Caco-2 (cell line): ENCODE measurements at regions not wholly inside any gene's neighbourhood (a gene's known extent, or its start where the extent isn't known, plus 50 kb on each side); places are given as distances from the start of the nearest gene placed in this dataset.

Source experiments
- BruUV-seq: library from RNA; stranded (reverse); fragments of 400-500 nt; replicated peaks from 2 replicates; lab custom pipeline; 2021; lab: Mats Ljungman, UMichigan
- CTCF ChIA-PET: fragments of 300-600 bp; sonication (Branson Sonifier 250); formaldehyde crosslinking; loops from one replicate; lab custom pipeline; 2022; ENCODE audit warnings: antibody characterized with exemption; lab: Charles Lee
- POLR2A ChIA-PET: fragments of 300-600 bp; sonication (Branson Sonifier 250); formaldehyde crosslinking; loops from one replicate; lab custom pipeline; 2022; ENCODE audit warnings: antibody characterized with exemption; lab: Charles Lee
- DNase-seq, 2 experiments: peaks; one replicate each; pipeline versions ENCODE4 v3.0.0 to v3.0.0-alpha.2; 2020 to 2022
- H3K27me3 ChIP-seq: replicated peaks from 2 replicates; pipeline ENCODE4 v1.6.0; 2011; ENCODE audit warnings: low read length; ENCODE audit not compliant: control insufficient read depth, insufficient read depth
- H3K36me3 ChIP-seq: 2 replicates; pipeline ENCODE4 v1.5.1; 2011; ENCODE audit warnings: low read length; ENCODE audit not compliant: control insufficient read depth, insufficient read depth
- H3K4me1 ChIP-seq: fragments of 250-450 bp; sonication (Bioruptor Pico); 2 replicates; pipeline ENCODE4 v1.5.1; 2020; ENCODE audit warnings: mild to moderate bottlenecking
- H3K4me3 ChIP-seq: 2 replicates; pipeline ENCODE4 v1.5.1; 2011; ENCODE audit warnings: low read depth, mild to moderate bottlenecking, control low read depth, low read length
- H3K9me3 ChIP-seq: fragments of 250-450 bp; sonication (Bioruptor Pico); 2 replicates; pipeline ENCODE4 v1.5.1; 2020; ENCODE audit warnings: mild to moderate bottlenecking, moderate library complexity
- H3K27ac Mint-ChIP-seq: one replicate; pipeline ENCODE4 v1.8.0; 2022; ENCODE audit warnings: mixed read lengths; ENCODE audit not compliant: unreplicated experiment
- H3K27me3 Mint-ChIP-seq: one replicate; pipeline ENCODE4 v1.8.0; 2022; ENCODE audit warnings: mixed read lengths; ENCODE audit not compliant: insufficient read depth, unreplicated experiment
- H3K36me3 Mint-ChIP-seq: one replicate; pipeline ENCODE4 v1.8.0; 2022; ENCODE audit warnings: mild to moderate bottlenecking, mixed read lengths; ENCODE audit not compliant: insufficient read depth, unreplicated experiment
- H3K4me1 Mint-ChIP-seq: one replicate; pipeline ENCODE4 v1.8.0; 2022; ENCODE audit warnings: low read depth, mixed read lengths; ENCODE audit not compliant: unreplicated experiment
- H3K4me3 Mint-ChIP-seq: one replicate; pipeline ENCODE4 v1.8.0; 2022; ENCODE audit warnings: mild to moderate bottlenecking, moderate library complexity, mixed read lengths; ENCODE audit not compliant: unreplicated experiment
- H3K9me3 Mint-ChIP-seq: one replicate; pipeline ENCODE4 v1.8.0; 2022; ENCODE audit warnings: mixed read lengths; ENCODE audit not compliant: unreplicated experiment
- intact Hi-C: fragments of 100-400 bp; cut with micrococcal nuclease; formaldehyde crosslinking; loops from one replicate; pipeline ENCODE4 v1.10.0; 2022; ENCODE audit not compliant: unreplicated experiment
- TF ChIP-seq, protein P1 (sequence below), 2 experiments: fragments of 200-600 bp in 1 of 2; IDR thresholded peaks; 1 replicate in 1 of 2; 2 replicates in 1 of 2; pipeline versions ENCODE4 v1.5.1 to v1.8.0; 2011 to 2022; ENCODE audit warnings: antibody characterized with exemption in 1 of 2, control low read depth in 1 of 2, inconsistent platforms in 1 of 2, low read depth in 1 of 2, low read length in 1 of 2, mild to moderate bottlenecking in 1 of 2, moderate library complexity in 1 of 2; ENCODE audit not compliant: insufficient read depth in 1 of 2, severe bottlenecking in 1 of 2, unreplicated experiment in 1 of 2

- H3K27me3 Mint-ChIP-seq, result peaks cover 3% of the 10 kb centered on the region
- ChIA-PET POLR2A (no interaction called here), CTCF (no interaction called here)
- no peak overlapping the region for H3K4me3 Mint-ChIP-seq
- BruUV-seq, result no TSS peak
- intact Hi-C loops, result no loop called here
- no peak for DNase-seq
- TF ChIP-seq, protein P1, sequence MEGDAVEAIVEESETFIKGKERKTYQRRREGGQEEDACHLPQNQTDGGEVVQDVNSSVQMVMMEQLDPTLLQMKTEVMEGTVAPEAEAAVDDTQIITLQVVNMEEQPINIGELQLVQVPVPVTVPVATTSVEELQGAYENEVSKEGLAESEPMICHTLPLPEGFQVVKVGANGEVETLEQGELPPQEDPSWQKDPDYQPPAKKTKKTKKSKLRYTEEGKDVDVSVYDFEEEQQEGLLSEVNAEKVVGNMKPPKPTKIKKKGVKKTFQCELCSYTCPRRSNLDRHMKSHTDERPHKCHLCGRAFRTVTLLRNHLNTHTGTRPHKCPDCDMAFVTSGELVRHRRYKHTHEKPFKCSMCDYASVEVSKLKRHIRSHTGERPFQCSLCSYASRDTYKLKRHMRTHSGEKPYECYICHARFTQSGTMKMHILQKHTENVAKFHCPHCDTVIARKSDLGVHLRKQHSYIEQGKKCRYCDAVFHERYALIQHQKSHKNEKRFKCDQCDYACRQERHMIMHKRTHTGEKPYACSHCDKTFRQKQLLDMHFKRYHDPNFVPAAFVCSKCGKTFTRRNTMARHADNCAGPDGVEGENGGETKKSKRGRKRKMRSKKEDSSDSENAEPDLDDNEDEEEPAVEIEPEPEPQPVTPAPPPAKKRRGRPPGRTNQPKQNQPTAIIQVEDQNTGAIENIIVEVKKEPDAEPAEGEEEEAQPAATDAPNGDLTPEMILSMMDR (IDR thresholded peaks at IDR 0.05; ENCODE audit: insufficient read depth in 1 of 2, low read depth in 1 of 2, low read length in 1 of 2, severe bottlenecking in 1 of 2, unreplicated experiment in 1 of 2), result no peak
- Histone ChIP-seq H3K36me3 (no peaks in the 10 kb centered on the region), H3K9me3 (peaks cover 20% of the 10 kb centered on the region), H3K4me3 (no peak overlapping the region), H3K27me3 (no peaks in the 10 kb centered on the region), H3K4me1 (no peaks in the 10 kb centered on the region)
- no peak overlapping the region for H3K27ac Mint-ChIP-seq
- no peaks in the 10 kb centered on the region for H3K36me3 Mint-ChIP-seq
- peaks cover 63% of the 10 kb centered on the region for H3K9me3 Mint-ChIP-seq
- no peaks in the 10 kb centered on the region for H3K4me1 Mint-ChIP-seq
Observed at GRCh38 chr13:111570911-111571310, 250.5 kb downstream of the TEX29 start.

GRCh38 chr13:111572956-111573761, 252.7 kb downstream of the TEX29 start:
- TF ChIP-seq, protein P1 (IDR thresholded peaks at IDR 0.05; ENCODE audit: insufficient read depth in 1 of 2, low read depth in 1 of 2, low read length in 1 of 2, severe bottlenecking in 1 of 2, unreplicated experiment in 1 of 2), result no peak
- BruUV-seq, result no TSS peak
- Mint-ChIP-seq H3K36me3 (no peaks in the 10 kb centered on the region), H3K9me3 (peaks cover 45% of the 10 kb centered on the region), H3K4me1 (no peaks in the 10 kb centered on the region), H3K4me3 (no peak overlapping the region), H3K27ac (no peak overlapping the region), H3K27me3 (no peaks in the 10 kb centered on the region)
- DNase-seq, result no peak
- Histone ChIP-seq H3K9me3 (peaks cover 20% of the 10 kb centered on the region), H3K36me3 (no peaks in the 10 kb centered on the region), H3K4me3 (no peak overlapping the region), H3K4me1 (no peaks in the 10 kb centered on the region), H3K27me3 (no peaks in the 10 kb centered on the region)
- ChIA-PET CTCF (no interaction called here), POLR2A (no interaction called here)
- intact Hi-C loops, result no loop called here

GRCh38 chr13:111573801-111574200, 253.4 kb downstream of the TEX29 start:
- peaks cover 20% of the 10 kb centered on the region for H3K9me3 ChIP-seq
- intact Hi-C loops, result no loop called here
- H3K36me3 ChIP-seq, result no peaks in the 10 kb centered on the region
- no peak for DNase-seq
- H3K4me1 Mint-ChIP-seq, result no peaks in the 10 kb centered on the region
- H3K36me3 Mint-ChIP-seq, result no peaks in the 10 kb centered on the region
- H3K27me3 ChIP-seq, result no peaks in the 10 kb centered on the region
- CTCF ChIA-PET, result no interaction called here
- peaks cover 38% of the 10 kb centered on the region for H3K9me3 Mint-ChIP-seq
- no peak overlapping the region for H3K4me3 Mint-ChIP-seq
- POLR2A ChIA-PET, result no interaction called here
- no peak overlapping the region for H3K27ac Mint-ChIP-seq
- H3K4me3 ChIP-seq, result no peak overlapping the region
- H3K4me1 ChIP-seq, result no peaks in the 10 kb centered on the region
- no peaks in the 10 kb centered on the region for H3K27me3 Mint-ChIP-seq
- BruUV-seq, result no TSS peak
- TF ChIP-seq, protein P1 (IDR thresholded peaks at IDR 0.05; ENCODE audit: insufficient read depth in 1 of 2, low read depth in 1 of 2, low read length in 1 of 2, severe bottlenecking in 1 of 2, unreplicated experiment in 1 of 2), result no peak
